GM23338 (cell line): ENCODE measurements at regions not wholly inside any gene's neighbourhood (a gene's known extent, or its start where the extent isn't known, plus 50 kb on each side); places are given as distances from the start of the nearest gene placed in this dataset.

Source experiments
- ATAC-seq: fragments of 200-7000 bp; cut with Tn5 transposase; 3 replicates; pipeline ENCODE4 v1.9.1; 2020
- DNase-seq: peaks from one replicate; pipeline ENCODE4 v3.0.0-alpha.2; 2015; ENCODE audit warnings: low spot score
- H2AFZ ChIP-seq: fragments of 200-600 bp; sonication (generic); 2 replicates; pipeline ENCODE4 v1.8.0; 2016; ENCODE audit warnings: antibody characterized with exemption, mild to moderate bottlenecking, moderate library complexity
- H3F3A ChIP-seq: fragments of 200-600 bp; sonication (generic); replicated peaks from 2 replicates; pipeline ENCODE4 v1.8.0; 2017; ENCODE audit warnings: antibody characterized with exemption, mixed run types, low read depth
- H3K27ac ChIP-seq: fragments of 200-600 bp; sonication (generic); 2 replicates; pipeline ENCODE4 v1.6.1; 2016; ENCODE audit warnings: low read depth
- H3K27me3 ChIP-seq: fragments of 200-600 bp; sonication (generic); 2 replicates; pipeline ENCODE4 v1.8.0; 2016; ENCODE audit warnings: mild to moderate bottlenecking, mixed run types, moderate library complexity; ENCODE audit not compliant: insufficient read depth
- H3K36me3 ChIP-seq: fragments of 200-600 bp; sonication (generic); 2 replicates; pipeline ENCODE4 v1.8.0; 2016; ENCODE audit warnings: mild to moderate bottlenecking; ENCODE audit not compliant: insufficient read depth
- H3K4me1 ChIP-seq: fragments of 200-600 bp; sonication (generic); 2 replicates; pipeline ENCODE4 v1.8.0; 2016; ENCODE audit warnings: mild to moderate bottlenecking, moderate library complexity; ENCODE audit not compliant: insufficient read depth
- H3K4me2 ChIP-seq: fragments of 200-600 bp; sonication (generic); 2 replicates; pipeline ENCODE4 v1.7.1; 2017; ENCODE audit warnings: mixed run types
- H3K4me3 ChIP-seq: fragments of 200-600 bp; sonication (generic); 2 replicates; pipeline ENCODE4 v1.6.1; 2016; ENCODE audit warnings: mixed run types
- H3K79me2 ChIP-seq: fragments of 200-600 bp; sonication (generic); replicated peaks from 2 replicates; pipeline ENCODE4 v1.8.0; 2017; ENCODE audit warnings: mild to moderate bottlenecking; ENCODE audit not compliant: insufficient read depth
- H3K9me2 ChIP-seq: fragments of 200-600 bp; sonication (generic); 2 replicates; pipeline ENCODE4 v1.8.0; 2017; ENCODE audit not compliant: insufficient read depth
- H4K20me1 ChIP-seq: fragments of 200-600 bp; sonication (generic); replicated peaks from 2 replicates; pipeline ENCODE4 v1.8.0; 2017; ENCODE audit warnings: mild to moderate bottlenecking; ENCODE audit not compliant: insufficient read depth
- H3K27ac Mint-ChIP-seq: 2 replicates; pipeline ENCODE4 v1.8.0; 2020; ENCODE audit warnings: inconsistent platforms, mild to moderate bottlenecking, moderate library complexity, mixed read lengths
- H3K27me3 Mint-ChIP-seq: 3 replicates; pipeline ENCODE4 v1.8.0; 2022; ENCODE audit warnings: low read depth, mild to moderate bottlenecking, moderate library complexity, mixed read lengths, inconsistent platforms; ENCODE audit not compliant: insufficient read depth, poor library complexity
- H3K36me3 Mint-ChIP-seq: 3 replicates; pipeline ENCODE4 v1.8.0; 2021; ENCODE audit warnings: low read depth, mild to moderate bottlenecking, inconsistent platforms, moderate library complexity, mixed read lengths
- H3K4me1 Mint-ChIP-seq: 3 replicates; pipeline ENCODE4 v1.8.0; 2020; ENCODE audit warnings: mild to moderate bottlenecking, inconsistent platforms, mixed read lengths
- H3K4me3 Mint-ChIP-seq: 3 replicates; pipeline ENCODE4 v1.8.0; 2021; ENCODE audit warnings: moderate library complexity, mild to moderate bottlenecking, inconsistent platforms, mixed read lengths
- H3K9me3 Mint-ChIP-seq: 3 replicates; pipeline ENCODE4 v1.8.0; 2020; ENCODE audit warnings: moderate library complexity, mild to moderate bottlenecking, inconsistent platforms, mixed read lengths
- CREB1 ChIP-seq: fragments of 250-450 bp; sonication (Bioruptor Pico); IDR thresholded peaks from 2 replicates; pipeline ENCODE4 v1.5.0; 2020; ENCODE audit warnings: low read depth, mild to moderate bottlenecking, moderate library complexity
- CTCF ChIP-seq, 2 experiments: fragments of 200-600 bp in 1 of 2; sonication (generic) in 1 of 2; conservative IDR thresholded peaks; 2 replicates each; pipeline versions ENCODE4 v1.5.1 to v1.6.1; 2016 to 2017; ENCODE audit warnings: antibody characterized with exemption in 2 of 2, low read depth in 2 of 2, mild to moderate bottlenecking in 2 of 2, moderate library complexity in 1 of 2
- ETS1 ChIP-seq: IDR thresholded peaks from 2 replicates; pipeline ENCODE4 v1.6.1; 2016; ENCODE audit warnings: antibody characterized with exemption
- EZH2 ChIP-seq: fragments of 200-600 bp; sonication (generic); IDR thresholded peaks from one replicate; pipeline ENCODE4 v1.8.0; 2017; ENCODE audit warnings: antibody characterized with exemption, mild to moderate bottlenecking, low read depth; ENCODE audit not compliant: unreplicated experiment
- EZH2phosphoT487 ChIP-seq: fragments of 200-600 bp; sonication (generic); IDR thresholded peaks from one replicate; pipeline ENCODE4 v1.8.1; 2018; ENCODE audit warnings: antibody characterized with exemption; ENCODE audit not compliant: unreplicated experiment
- JUNB ChIP-seq: IDR thresholded peaks from one replicate; pipeline ENCODE4 v1.6.1; 2016; ENCODE audit warnings: antibody characterized with exemption; ENCODE audit not compliant: unreplicated experiment
- NANOG ChIP-seq: IDR thresholded peaks from 2 replicates; pipeline ENCODE4 v1.6.1; 2016; ENCODE audit warnings: antibody characterized with exemption, borderline replicate concordance
- POLR2AphosphoS5 ChIP-seq: IDR thresholded peaks from 2 replicates; pipeline ENCODE4 v1.6.1; 2016; ENCODE audit warnings: antibody characterized with exemption, low read depth
- REST ChIP-seq: IDR thresholded peaks from one replicate; pipeline ENCODE4 v1.6.1; 2018; ENCODE audit warnings: antibody characterized with exemption; ENCODE audit not compliant: unreplicated experiment
- STAT1 ChIP-seq: IDR thresholded peaks from one replicate; pipeline ENCODE4 v1.6.1; 2016; ENCODE audit warnings: antibody characterized with exemption; ENCODE audit not compliant: unreplicated experiment
- ZNF114 ChIP-seq: fragments of 250-450 bp; sonication (Bioruptor Pico); IDR thresholded peaks from 2 replicates; pipeline ENCODE4 v1.5.0; 2020; ENCODE audit warnings: mild to moderate bottlenecking, moderate library complexity
- ZNF331 ChIP-seq: fragments of 250-450 bp; sonication (Bioruptor Pico); IDR thresholded peaks from 2 replicates; pipeline ENCODE4 v1.5.0; 2020; ENCODE audit warnings: low read depth, mild to moderate bottlenecking, moderate library complexity
- ZNF462 ChIP-seq: fragments of 250-450 bp; sonication (Bioruptor Pico); IDR thresholded peaks from 2 replicates; pipeline ENCODE4 v1.5.0; 2020; ENCODE audit warnings: mild to moderate bottlenecking, moderate library complexity

- H2AFZ ChIP-seq = no peak overlapping the region
- Mint-ChIP-seq H3K4me3 (no peak overlapping the region), H3K27me3 (peaks cover 6% of the 10 kb centered on the region), H3K9me3 (no peaks in the 10 kb centered on the region; the same call in 2 of the 3 replicates), H3K4me1 (peaks cover 5% of the 10 kb centered on the region), H3K27ac (no peak overlapping the region), H3K36me3 (no peaks in the 10 kb centered on the region)
- no peak for DNase-seq
- H3K4me3 ChIP-seq = no peak overlapping the region
- no peaks in the 10 kb centered on the region for H3F3A ChIP-seq
- no peaks in the 10 kb centered on the region for H3K27me3 ChIP-seq
- no peak overlapping the region for H3K4me2 ChIP-seq
- no peaks in the 10 kb centered on the region for H3K9me2 ChIP-seq
- H3K4me1 ChIP-seq = no peaks in the 10 kb centered on the region
- H3K27ac ChIP-seq = no peak overlapping the region
- H3K36me3 ChIP-seq = no peaks in the 10 kb centered on the region
- no peaks in the 10 kb centered on the region for H4K20me1 ChIP-seq
- no peak for ATAC-seq
- H3K79me2 ChIP-seq = no peaks in the 10 kb centered on the region
- TF ChIP-seq STAT1 (no peak), ZNF331 (no peak), REST (no peak), ETS1 (no peak), JUNB (no peak), ZNF462 (CRISPR knock-in tag) (no peak), EZH2phosphoT487 (no peak), NANOG (no peak), ZNF114 (CRISPR knock-in tag) (no peak), POLR2AphosphoS5 (no peak), EZH2 (no peak), CTCF (conservative IDR thresholded peaks at IDR 0.05; ENCODE audit: low read depth in 2 of 2) (no peak), CREB1 (CRISPR knock-in tag) (no peak)
These were observed 174.5 kb downstream of the FGF18 start for GRCh38 chr5:171593976-171594375.
